A549 (cell line): ENCODE measurements at regions not wholly inside any gene's neighbourhood (a gene's known extent, or its start where the extent isn't known, plus 50 kb on each side); places are given as distances from the start of the nearest gene placed in this dataset.

Experiments
- ATAC-seq, 2 experiments: fragments of 200-7000 bp in 1 of 2; fragments of >200 bp in 1 of 2; cut with Nextera tagmentation in 1 of 2; cut with Tn5 transposase in 1 of 2; 3 replicates each; pipeline versions ENCODE4 v1.8.0 to v1.9.1; 2018 to 2020; ENCODE audit warnings: mild to moderate bottlenecking in 1 of 2, moderate library complexity in 1 of 2
- CTCF ChIA-PET: fragments of 300-600 bp; sonication (Branson Sonifier 250); formaldehyde crosslinking; extraction: SDS; loops from one replicate; lab custom pipeline; 2021; ENCODE audit warnings: antibody characterized with exemption, inconsistent platforms; lab: Yijun Ruan, JAX
- POLR2A ChIA-PET: fragments of 350-600 bp; formaldehyde crosslinking; extraction: SDS; loops from one replicate; lab custom pipeline; 2021; ENCODE audit warnings: antibody characterized with exemption, inconsistent platforms; lab: Yijun Ruan, JAX
- DNase-seq, 2 experiments: peaks; one replicate each; pipeline versions ENCODE4 v3.0.0 to v3.0.0-alpha.2; 2011 to 2016; ENCODE audit warnings: low read depth in 1 of 2, low spot score in 1 of 2
- FAIRE-seq: peaks from 2 replicates; lab custom pipeline; 2011; peaks lifted over from hg19 to GRCh38; lab: Jason Lieb, UNC
- H3K27ac ChIP-seq, 2 experiments: fragments of >200 bp; sonication (Bioruptor Twin); formaldehyde crosslinking; 3 replicates each; pipeline ENCODE4 v1.5.1; 2016 to 2017
- H3K4me1 ChIP-seq: fragments of >200 bp; sonication (Bioruptor Twin); formaldehyde crosslinking; 3 replicates; pipeline ENCODE4 v1.6.1; 2016
- H3K4me2 ChIP-seq: fragments of >200 bp; sonication (Bioruptor Twin); formaldehyde crosslinking; 3 replicates; pipeline ENCODE4 v1.6.1; 2016
- H3K4me3 ChIP-seq: fragments of >200 bp; sonication (Bioruptor Twin); formaldehyde crosslinking; 3 replicates; pipeline ENCODE4 v1.5.1; 2016
- H3K9me3 ChIP-seq: fragments of >200 bp; sonication (Bioruptor Twin); formaldehyde crosslinking; 3 replicates; pipeline ENCODE4 v1.6.1; 2016
- BHLHE40 ChIP-seq: IDR thresholded peaks from 2 replicates; pipeline ENCODE4 v1.6.1; 2012; ENCODE audit warnings: low read depth, low read length, inconsistent platforms
- CHD4 ChIP-seq: fragments of 200-600 bp; sonication (generic); IDR thresholded peaks from 2 replicates; pipeline ENCODE4 v1.6.1; 2016; ENCODE audit warnings: antibody characterized with exemption, mild to moderate bottlenecking, borderline replicate concordance
- CTCF ChIP-seq: fragments of >200 bp; sonication (Bioruptor Twin); formaldehyde crosslinking; IDR thresholded peaks from 3 replicates; pipeline ENCODE4 v1.5.1; 2016
- EHMT2 ChIP-seq: fragments of 200-600 bp; sonication (generic); IDR thresholded peaks from 2 replicates; pipeline ENCODE4 v1.6.1; 2016; ENCODE audit warnings: antibody characterized with exemption, low read depth, mild to moderate bottlenecking, moderate library complexity
- EP300 ChIP-seq, 2 experiments: fragments of >200 bp; sonication (Bioruptor Twin); formaldehyde crosslinking; IDR thresholded peaks; 2 replicates in 1 of 2; 3 replicates in 1 of 2; pipeline ENCODE4 v1.6.1; 2016 to 2017
- FOSB ChIP-seq: fragments of 250-450 bp; sonication (Bioruptor Pico); IDR thresholded peaks from 2 replicates; pipeline ENCODE4 v1.5.0; 2020; ENCODE audit warnings: mild to moderate bottlenecking, moderate library complexity
- HES2 ChIP-seq: fragments of >200 bp; sonication (Bioruptor Twin); formaldehyde crosslinking; IDR thresholded peaks from 2 replicates; pipeline ENCODE4 v1.6.1; 2016
- HOXA7 ChIP-seq: fragments of 250-450 bp; sonication (Bioruptor Pico); IDR thresholded peaks from 2 replicates; pipeline ENCODE4 v1.5.0; 2020; ENCODE audit warnings: mild to moderate bottlenecking, moderate library complexity
- HOXB13 ChIP-seq: fragments of 250-450 bp; sonication (Bioruptor Pico); IDR thresholded peaks from 2 replicates; pipeline ENCODE4 v1.5.0; 2020; ENCODE audit warnings: low read depth, mild to moderate bottlenecking, moderate library complexity
- JUN ChIP-seq, 2 experiments: fragments of >200 bp; sonication (Bioruptor Twin); formaldehyde crosslinking; IDR thresholded peaks; 2 replicates in 1 of 2; 3 replicates in 1 of 2; pipeline ENCODE4 v1.6.1; 2016 to 2017
- KDM1A ChIP-seq: fragments of 200-600 bp; sonication (generic); IDR thresholded peaks from 2 replicates; pipeline ENCODE4 v1.6.1; 2016; ENCODE audit warnings: low read depth, mild to moderate bottlenecking
- MYC ChIP-seq: IDR thresholded peaks from 2 replicates; pipeline ENCODE4 v1.6.1; 2012; ENCODE audit warnings: mild to moderate bottlenecking, inconsistent platforms, low read length, improper control_type of control experiment, borderline replicate concordance
- NFE2L2 ChIP-seq: fragments of 150-350 bp; conservative IDR thresholded peaks from 2 replicates; pipeline ENCODE4 v1.6.1; 2014; ENCODE audit warnings: low read length
- PBX3 ChIP-seq: IDR thresholded peaks from 2 replicates; pipeline ENCODE4 v1.6.1; 2012
- RAD21 ChIP-seq, 2 experiments: fragments of >200 bp in 1 of 2; sonication (Bioruptor Twin) in 1 of 2; formaldehyde crosslinking in 1 of 2; IDR thresholded peaks in 1 of 2; conservative IDR thresholded peaks in 1 of 2; 2 replicates in 1 of 2; 3 replicates in 1 of 2; pipeline ENCODE4 v1.6.1; 2012 to 2018; ENCODE audit warnings: inconsistent platforms in 1 of 2
- RCOR1 ChIP-seq: fragments of 150-350 bp; IDR thresholded peaks from 2 replicates; pipeline ENCODE4 v1.6.1; 2014; ENCODE audit warnings: antibody characterized with exemption, low read length, low read depth
- REST ChIP-seq: fragments of 200-600 bp; sonication (generic); IDR thresholded peaks from 2 replicates; pipeline ENCODE4 v1.6.1; 2016; ENCODE audit warnings: antibody characterized with exemption, mild to moderate bottlenecking, moderate library complexity
- RFX5 ChIP-seq: fragments of 450-650 bp; IDR thresholded peaks from 2 replicates; pipeline ENCODE4 v1.7.1; 2014; ENCODE audit warnings: antibody characterized with exemption, mild to moderate bottlenecking, moderate library complexity
- SREBF2 ChIP-seq: fragments of 450-650 bp; IDR thresholded peaks from 2 replicates; pipeline ENCODE4 v1.6.1; 2014; ENCODE audit warnings: mild to moderate bottlenecking, moderate library complexity
- TP53 ChIP-seq: fragments of 250-450 bp; sonication (Bioruptor Pico); IDR thresholded peaks from 2 replicates; pipeline ENCODE4 v1.5.0; 2021; ENCODE audit warnings: mild to moderate bottlenecking, moderate library complexity
- WGBS: methylation state at CpG from one replicate; pipeline ENCODE4 v1.1.6; 2017; ENCODE audit errors: missing lambda C conversion rate; 5-methylcytosine and 5-hydroxymethylcytosine counted together

GRCh38 chr2:171217330-171217729 lies 56.6 kb upstream of the TLK1 start:
- TF ChIP-seq HOXA7 (CRISPR knock-in tag) (no peak), RAD21 (conservative IDR thresholded peaks at IDR 0.05 in 1 of 2, IDR thresholded peaks at IDR 0.05 in 1 of 2) (no peak), CTCF (no peak), REST (no peak), EP300 (IDR thresholded peaks at IDR 0.05) (no peak), HES2 (no peak), TP53 (CRISPR knock-in tag) (no peak), HOXB13 (no peak), CHD4 (no peak), BHLHE40 (no peak), RCOR1 (no peak), NFE2L2 (no peak), PBX3 (no peak), RFX5 (no peak), JUN (IDR thresholded peaks at IDR 0.05) (no peak)
- TF ChIP-seq, all 56 proteins: peak for 0
- H3K27ac ChIP-seq, result no peak overlapping the region
- FAIRE-seq, result no peak
- 67% methylated on average over 2 of the region's 2 CpGs for WGBS
- POLR2A ChIA-PET, result no interaction called here
- no peak for ATAC-seq
- no peaks in the 10 kb centered on the region for H3K4me1 ChIP-seq
- no peaks in the 10 kb centered on the region; the same call in 2 of the 3 replicates for H3K9me3 ChIP-seq
- DNase-seq, result no peak
- H3K4me3 ChIP-seq, result no peak overlapping the region
- no peak overlapping the region for H3K4me2 ChIP-seq
- CTCF ChIA-PET, result no interaction called here

GRCh38 chr2:171216631-171217030 lies 55.9 kb upstream of the TLK1 start:
- 76% methylated on average over 5 of the region's 5 CpGs for WGBS
- Histone ChIP-seq H3K4me1 (no peaks in the 10 kb centered on the region), H3K9me3 (no peaks in the 10 kb centered on the region; the same call in 2 of the 3 replicates), H3K4me3 (no peak overlapping the region), H3K27ac (no peak overlapping the region), H3K4me2 (no peak overlapping the region)
- TF ChIP-seq HOXA7 (CRISPR knock-in tag), result no peak
- no peak for TF ChIP-seq MYC
- no peak for TF ChIP-seq CHD4
- FAIRE-seq, result no peak
- POLR2A ChIA-PET, result no interaction called here
- CTCF ChIA-PET, result no interaction called here
- no peak for ATAC-seq
- DNase-seq, result no peak

GRCh38 chr2:171214093-171214492 lies 53.4 kb upstream of the TLK1 start:
- ChIA-PET POLR2A (no interaction called here), CTCF (interaction anchor here (1.0 to 1.3 kb wide), 4 partner anchors 20 to 285 kb away, joined by 3 read pairs; partner anchors contain the start of gene GORASP2)
- FAIRE-seq, result no peak
- ATAC-seq, result no peak
- Histone ChIP-seq H3K4me1 (no peaks in the 10 kb centered on the region), H3K4me3 (no peak overlapping the region), H3K9me3 (no peaks in the 10 kb centered on the region; the same call in 2 of the 3 replicates), H3K27ac (no peak overlapping the region), H3K4me2 (no peak overlapping the region)
- WGBS, result 83% methylated on average over 5 of the region's 5 CpGs
- DNase-seq, result no peak
- TF ChIP-seq CTCF (no peak), KDM1A (no peak), BHLHE40 (no peak), TP53 (CRISPR knock-in tag) (no peak), EP300 (IDR thresholded peaks at IDR 0.05) (no peak), EHMT2 (no peak), SREBF2 (no peak), FOSB (CRISPR knock-in tag) (no peak), REST (no peak)
